Activated T-helper 1 cell treated with anti-CD3 and anti-CD28 coated beads, Interleukin-12 subunit alpha, Interleukin-12 subunit beta, Interleukin-2, Interleukin-4 antibody, amounts not matched to agents 30 ng/mL and 10 ng/mL and 1 ng/mL, durations not matched to agents 14 hours and 24 hours and 36 hours (primary cell): ENCODE measurements at regions not wholly inside any gene's neighbourhood (a gene's known extent, or its start where the extent isn't known, plus 50 kb on each side); places are given as distances from the start of the nearest gene placed in this dataset.

Source experiments
- DNase-seq: peaks from one replicate; pipeline ENCODE4 v3.0.0; 2021; ENCODE audit warnings: low spot score
- H3K27ac Mint-ChIP-seq: one replicate; pipeline ENCODE4 v1.8.0; 2021; ENCODE audit warnings: mild to moderate bottlenecking, mixed read lengths
- H3K27me3 Mint-ChIP-seq: one replicate; pipeline ENCODE4 v1.8.0; 2022; ENCODE audit warnings: mild to moderate bottlenecking, moderate library complexity, mixed read lengths; ENCODE audit not compliant: insufficient read depth
- H3K36me3 Mint-ChIP-seq: one replicate; pipeline ENCODE4 v1.8.0; 2021; ENCODE audit warnings: low read depth, mixed read lengths
- H3K4me1 Mint-ChIP-seq: one replicate; pipeline ENCODE4 v1.8.0; 2021; ENCODE audit warnings: low read depth, mixed read lengths
- H3K4me3 Mint-ChIP-seq: one replicate; pipeline ENCODE4 v1.8.0; 2021; ENCODE audit warnings: mild to moderate bottlenecking, moderate library complexity, mixed read lengths
- H3K9me3 Mint-ChIP-seq: one replicate; pipeline ENCODE4 v1.8.0; 2021; ENCODE audit warnings: mixed read lengths
- intact Hi-C: fragments of 100-400 bp; cut with micrococcal nuclease; formaldehyde crosslinking; loops from one replicate; pipeline ENCODE4 v1.15.1; 2024

- H3K27ac Mint-ChIP-seq: no peak overlapping the region
- no peaks in the 10 kb centered on the region for H3K36me3 Mint-ChIP-seq
- H3K27me3 Mint-ChIP-seq: no peaks in the 10 kb centered on the region
- no peak for DNase-seq
- H3K4me1 Mint-ChIP-seq: no peaks in the 10 kb centered on the region
- H3K4me3 Mint-ChIP-seq: no peak overlapping the region
- intact Hi-C loops: no loop called here
- peaks cover 7% of the 10 kb centered on the region for H3K9me3 Mint-ChIP-seq
Measured at GRCh38 chr16:52296076-52296475, 250.9 kb downstream of the TOX3 start.

GRCh38 chr16:52294660-52295059 is 252.3 kb downstream of the TOX3 start:
- no peak for DNase-seq
- intact Hi-C loops: no loop called here
- Mint-ChIP-seq H3K27ac (no peak overlapping the region), H3K4me3 (no peak overlapping the region), H3K4me1 (no peaks in the 10 kb centered on the region), H3K9me3 (peaks cover 7% of the 10 kb centered on the region), H3K27me3 (no peaks in the 10 kb centered on the region), H3K36me3 (no peaks in the 10 kb centered on the region)

- H3K4me3 Mint-ChIP-seq: no peak overlapping the region
- intact Hi-C loops: no loop called here
Measured at GRCh38 chr16:52293204-52293603, 253.7 kb downstream of the TOX3 start.

GRCh38 chr16:52283584-52284375 is 263.2 kb downstream of the TOX3 start:
- intact Hi-C loops: no loop called here
- H3K27ac Mint-ChIP-seq: no peak overlapping the region
- no peaks in the 10 kb centered on the region for H3K4me1 Mint-ChIP-seq
- no peaks in the 10 kb centered on the region for H3K27me3 Mint-ChIP-seq
- H3K9me3 Mint-ChIP-seq: peaks cover 5% of the 10 kb centered on the region
- no peaks in the 10 kb centered on the region for H3K36me3 Mint-ChIP-seq
- DNase-seq: no peak
- no peak overlapping the region for H3K4me3 Mint-ChIP-seq

More at GRCh38 chr16:52293204-52293603, 253.7 kb downstream of the TOX3 start:
- Mint-ChIP-seq H3K27ac (no peak overlapping the region), H3K36me3 (no peaks in the 10 kb centered on the region), H3K9me3 (peaks cover 7% of the 10 kb centered on the region), H3K4me1 (no peaks in the 10 kb centered on the region), H3K27me3 (no peaks in the 10 kb centered on the region)
- no peak for DNase-seq

- Mint-ChIP-seq H3K36me3 (no peaks in the 10 kb centered on the region), H3K27ac (no peak overlapping the region), H3K9me3 (peaks cover 5% of the 10 kb centered on the region), H3K4me1 (no peaks in the 10 kb centered on the region), H3K4me3 (no peak overlapping the region), H3K27me3 (no peaks in the 10 kb centered on the region)
- intact Hi-C loops: no loop called here
- DNase-seq: no peak
Measured at GRCh38 chr16:52283018-52283417, 263.9 kb downstream of the TOX3 start.

- H3K27ac Mint-ChIP-seq: no peak overlapping the region
- peaks cover 5% of the 10 kb centered on the region for H3K9me3 Mint-ChIP-seq
- no peaks in the 10 kb centered on the region for H3K36me3 Mint-ChIP-seq
- H3K27me3 Mint-ChIP-seq: no peaks in the 10 kb centered on the region
- no peaks in the 10 kb centered on the region for H3K4me1 Mint-ChIP-seq
- intact Hi-C loops: no loop called here
- no peak overlapping the region for H3K4me3 Mint-ChIP-seq
- no peak for DNase-seq
Measured at GRCh38 chr16:52280086-52280485, 266.9 kb downstream of the TOX3 start.

GRCh38 chr16:52271088-52271750 is 275.7 kb downstream of the TOX3 start:
- Mint-ChIP-seq H3K4me3 (no peak overlapping the region), H3K27ac (no peak overlapping the region), H3K9me3 (peaks cover 3% of the 10 kb centered on the region), H3K36me3 (no peaks in the 10 kb centered on the region), H3K27me3 (no peaks in the 10 kb centered on the region), H3K4me1 (no peaks in the 10 kb centered on the region)
- intact Hi-C loops: no loop called here
- DNase-seq: no peak

GRCh38 chr16:52265446-52265861 is 281.5 kb downstream of the TOX3 start:
- Mint-ChIP-seq H3K36me3 (no peaks in the 10 kb centered on the region), H3K4me3 (no peak overlapping the region), H3K27me3 (no peaks in the 10 kb centered on the region), H3K4me1 (no peaks in the 10 kb centered on the region), H3K9me3 (peaks cover 4% of the 10 kb centered on the region), H3K27ac (no peak overlapping the region)
- intact Hi-C loops: no loop called here
- DNase-seq: no peak

- Mint-ChIP-seq H3K9me3 (peaks cover 9% of the 10 kb centered on the region), H3K4me3 (no peak overlapping the region), H3K4me1 (no peaks in the 10 kb centered on the region), H3K36me3 (no peaks in the 10 kb centered on the region), H3K27me3 (no peaks in the 10 kb centered on the region), H3K27ac (no peak overlapping the region)
- intact Hi-C loops: no loop called here
- no peak for DNase-seq
Measured at GRCh38 chr16:52257534-52257933, 289.4 kb downstream of the TOX3 start.

- Mint-ChIP-seq H3K36me3 (no peaks in the 10 kb centered on the region), H3K9me3 (peaks cover 9% of the 10 kb centered on the region), H3K4me1 (no peaks in the 10 kb centered on the region), H3K27me3 (no peaks in the 10 kb centered on the region), H3K27ac (no peak overlapping the region), H3K4me3 (no peak overlapping the region)
- intact Hi-C loops: no loop called here
- DNase-seq: no peak
Measured at GRCh38 chr16:52256310-52257078, 290.4 kb downstream of the TOX3 start.

GRCh38 chr16:52254746-52255145 is 292.2 kb downstream of the TOX3 start:
- H3K9me3 Mint-ChIP-seq: peaks cover 5% of the 10 kb centered on the region
- no peak overlapping the region for H3K4me3 Mint-ChIP-seq
- intact Hi-C loops: no loop called here
- no peaks in the 10 kb centered on the region for H3K4me1 Mint-ChIP-seq
- H3K27ac Mint-ChIP-seq: no peak overlapping the region
- no peaks in the 10 kb centered on the region for H3K36me3 Mint-ChIP-seq
- no peak for DNase-seq
- no peaks in the 10 kb centered on the region for H3K27me3 Mint-ChIP-seq

GRCh38 chr16:52252680-52253079 is 294.3 kb downstream of the TOX3 start:
- DNase-seq: no peak
- H3K4me1 Mint-ChIP-seq: no peaks in the 10 kb centered on the region
- H3K36me3 Mint-ChIP-seq: no peaks in the 10 kb centered on the region
- intact Hi-C loops: no loop called here
- no peak overlapping the region for H3K4me3 Mint-ChIP-seq
- H3K27me3 Mint-ChIP-seq: no peaks in the 10 kb centered on the region
- no peak overlapping the region for H3K27ac Mint-ChIP-seq
- peaks cover 10% of the 10 kb centered on the region for H3K9me3 Mint-ChIP-seq

- Mint-ChIP-seq H3K36me3 (no peaks in the 10 kb centered on the region), H3K4me3 (no peak overlapping the region), H3K9me3 (peaks cover 7% of the 10 kb centered on the region), H3K4me1 (no peaks in the 10 kb centered on the region), H3K27me3 (no peaks in the 10 kb centered on the region), H3K27ac (no peak overlapping the region)
- DNase-seq: no peak
- intact Hi-C loops: no loop called here
Measured at GRCh38 chr16:52251495-52251894, 295.4 kb downstream of the TOX3 start.
